CD4-positive, alpha-beta T cell treated with Interleukin-6 at 100 ng/mL for 8 hours (primary cell): ENCODE measurements at regions not wholly inside any gene's neighbourhood (a gene's known extent, or its start where the extent isn't known, plus 50 kb on each side); places are given as distances from the start of the nearest gene placed in this dataset.
"Not testable (repeated sequence)": the region's sequence is repeated elsewhere in the genome, so short reads cannot be mapped to it uniquely, and the experiment has no call there.

Experiments used
- DNase-seq: peaks from one replicate; pipeline ENCODE4 v3.0.0-alpha.2; 2020; ENCODE audit warnings: mixed read lengths, low spot score

GRCh38 chr12:92425165-92425564 lies 277.6 kb upstream of the PLEKHG7 start:
- no peak for DNase-seq

DNA sequence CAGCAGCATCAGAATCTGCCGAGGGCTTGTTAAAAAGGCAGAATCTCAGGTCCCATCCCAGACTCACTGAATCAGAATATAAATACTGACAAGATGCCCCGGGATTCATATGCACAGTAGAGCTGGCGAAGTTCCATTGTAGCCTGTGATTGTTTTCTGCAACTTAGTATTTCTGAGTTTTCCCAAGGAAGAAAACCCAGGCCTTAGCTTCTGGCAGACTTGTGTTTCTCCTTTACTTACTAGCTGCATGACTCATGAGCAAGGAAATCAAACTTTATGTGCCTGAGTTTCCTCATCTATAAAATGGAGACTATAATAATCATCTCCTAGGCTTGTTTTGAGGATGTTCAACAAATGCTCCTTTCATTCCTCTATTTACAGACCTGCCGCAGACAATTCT lies 278.5 kb upstream of the PLEKHG7 start:
- no peak for DNase-seq

GRCh38 chr12:92421701-92422100 lies 276.1 kb upstream of the BTG1 start:
- no peak for DNase-seq

DNA sequence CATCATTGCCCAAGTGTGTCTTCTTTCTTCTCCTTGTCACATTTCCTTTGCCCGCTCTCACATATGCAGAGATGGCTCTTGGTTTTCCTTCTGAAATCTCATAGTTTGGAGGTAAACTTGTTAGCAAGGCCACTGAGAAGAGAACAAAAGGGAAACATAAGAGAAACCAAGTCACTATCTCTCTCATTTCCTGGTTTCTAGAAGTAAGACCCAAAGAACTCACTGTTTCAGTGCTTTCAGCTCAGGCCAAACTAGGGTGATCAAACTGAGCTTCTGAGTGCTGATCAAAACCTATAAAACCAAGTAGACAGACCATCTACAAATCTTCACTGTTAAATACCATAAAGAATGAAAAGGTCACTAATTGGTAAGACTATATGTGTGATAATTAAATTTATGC lies 275.4 kb upstream of the BTG1 start:
- DNase-seq = no peak

GRCh38 chr12:92419201-92419600 lies 273.6 kb upstream of the BTG1 start:
- DNase-seq = no peak

DNA sequence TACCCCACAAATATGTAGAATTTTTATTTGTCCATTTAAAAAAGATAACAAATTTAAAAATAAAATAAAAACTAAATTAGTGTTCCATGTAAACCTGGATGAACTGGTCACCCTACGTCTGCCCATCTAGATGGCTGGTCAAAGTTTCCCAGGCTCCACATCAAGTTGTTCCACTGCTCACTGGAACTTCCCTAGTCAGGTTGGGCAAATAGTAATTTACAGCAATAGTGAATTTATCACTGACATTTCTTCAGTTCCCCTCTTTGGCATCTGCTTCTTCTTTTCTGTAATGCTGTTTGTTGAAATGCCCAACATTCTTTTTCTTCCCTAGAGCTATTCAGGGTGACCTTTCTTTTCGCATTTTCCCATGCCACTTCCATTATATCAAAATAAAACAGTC lies 272.7 kb upstream of the BTG1 start:
- DNase-seq = no peak

DNA sequence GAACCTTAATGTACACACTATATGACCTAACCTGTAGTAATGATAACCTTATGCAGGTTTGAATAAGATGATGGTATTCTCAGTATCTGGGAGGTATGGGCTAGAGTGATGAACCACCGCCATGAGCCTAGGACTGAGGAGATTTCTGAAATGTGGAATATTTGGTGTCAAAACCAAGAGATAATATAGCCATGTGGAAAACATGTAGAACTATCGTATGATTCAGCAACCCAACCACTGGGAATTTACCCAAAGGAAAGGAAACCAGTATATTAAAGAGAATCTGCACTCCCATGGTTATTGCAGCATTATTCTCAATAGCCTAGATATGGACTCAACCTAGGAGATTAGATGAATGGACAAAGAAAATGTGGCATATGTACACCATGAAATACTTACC lies 271.7 kb upstream of the BTG1 start:
- DNase-seq = no peak

- DNase-seq = no peak
These were observed 270.8 kb upstream of the BTG1 start for GRCh38 chr12:92416385-92416812.

GRCh38 chr12:92414170-92415070 lies 268.8 kb upstream of the BTG1 start:
- DNase-seq = no peak

DNA sequence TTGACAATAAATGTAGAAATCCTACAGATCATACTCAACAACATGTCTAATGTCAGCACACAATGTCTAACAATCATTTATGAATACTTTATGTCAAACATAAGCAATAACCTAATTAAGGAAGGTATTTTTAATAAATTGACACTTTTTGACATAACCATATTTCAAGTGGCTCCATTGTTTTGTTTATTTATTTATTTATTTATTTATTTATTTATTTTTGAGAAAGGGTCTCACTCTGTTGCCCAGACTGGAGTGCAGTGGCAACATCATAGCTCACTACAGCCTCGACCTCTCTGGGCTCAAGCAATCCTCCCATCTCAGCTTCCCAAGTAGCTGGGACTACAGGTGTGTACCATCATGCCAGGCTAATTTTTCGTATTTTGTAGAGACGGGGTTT lies 267.6 kb upstream of the BTG1 start:
- no peak for DNase-seq

DNA sequence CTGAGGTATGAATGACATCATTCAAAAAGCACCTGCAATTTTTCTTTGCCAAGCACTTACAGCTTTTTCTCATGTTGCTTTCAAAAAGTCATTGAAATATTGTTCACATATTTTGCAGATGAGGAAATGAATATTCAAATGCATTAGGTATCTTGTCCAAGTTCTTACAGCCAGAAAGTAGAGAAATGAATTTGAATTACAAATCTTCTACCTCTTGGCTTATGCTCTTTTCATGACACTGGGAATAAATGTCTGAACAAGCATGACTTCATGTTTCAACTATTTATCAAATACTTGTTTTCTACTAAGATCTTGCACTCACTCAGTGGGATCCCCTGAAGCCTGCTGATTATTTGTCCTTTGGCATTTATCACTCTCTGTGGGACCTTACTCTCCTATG lies 267.2 kb upstream of the BTG1 start:
- DNase-seq = no peak

- DNase-seq = no peak
These were observed 266.0 kb upstream of the BTG1 start for GRCh38 chr12:92411687-92412086.

DNA sequence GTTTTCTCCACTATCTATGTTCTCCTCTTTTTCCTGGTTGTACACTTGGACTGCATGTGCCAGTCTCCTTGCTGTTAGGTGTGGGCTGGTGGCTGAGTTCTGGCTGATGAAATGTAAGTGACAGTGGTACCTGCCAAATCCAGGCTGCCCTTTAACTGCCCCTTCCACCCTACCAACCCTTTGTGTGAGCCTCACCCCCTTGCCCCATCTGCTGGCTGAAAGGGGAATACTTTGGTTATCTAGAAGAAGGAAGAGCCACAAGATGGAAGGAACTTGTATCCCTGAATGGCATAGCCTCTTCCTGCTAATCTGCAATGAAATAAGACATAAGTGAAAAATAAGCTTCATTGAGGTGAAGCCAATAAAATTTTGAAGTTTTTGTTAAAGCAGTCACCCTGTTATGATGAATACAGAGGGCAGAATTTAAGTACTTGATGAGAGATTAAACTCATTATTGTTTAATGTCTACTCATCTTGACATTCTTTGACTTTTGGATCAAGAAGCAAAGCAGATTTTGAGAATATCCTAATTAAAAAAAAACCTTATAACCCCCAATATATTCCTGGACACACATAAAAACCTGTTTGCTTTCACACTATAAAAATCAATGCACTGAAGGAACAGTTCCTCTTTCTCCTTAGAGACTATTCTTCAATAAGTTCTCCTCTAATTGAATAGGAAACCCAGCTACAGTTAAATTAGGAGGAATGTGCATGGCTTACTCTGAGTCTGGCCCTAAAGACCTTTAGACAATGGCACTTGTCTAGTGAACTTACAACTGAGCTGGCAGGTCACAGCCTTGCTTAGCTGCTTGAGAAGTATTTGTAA lies 262.6 kb upstream of the BTG1 start:
- DNase-seq = peak; percentile 50

- not testable (repeated sequence) for DNase-seq
These were observed 260.9 kb upstream of the BTG1 start for GRCh38 chr12:92406404-92407070.

DNA sequence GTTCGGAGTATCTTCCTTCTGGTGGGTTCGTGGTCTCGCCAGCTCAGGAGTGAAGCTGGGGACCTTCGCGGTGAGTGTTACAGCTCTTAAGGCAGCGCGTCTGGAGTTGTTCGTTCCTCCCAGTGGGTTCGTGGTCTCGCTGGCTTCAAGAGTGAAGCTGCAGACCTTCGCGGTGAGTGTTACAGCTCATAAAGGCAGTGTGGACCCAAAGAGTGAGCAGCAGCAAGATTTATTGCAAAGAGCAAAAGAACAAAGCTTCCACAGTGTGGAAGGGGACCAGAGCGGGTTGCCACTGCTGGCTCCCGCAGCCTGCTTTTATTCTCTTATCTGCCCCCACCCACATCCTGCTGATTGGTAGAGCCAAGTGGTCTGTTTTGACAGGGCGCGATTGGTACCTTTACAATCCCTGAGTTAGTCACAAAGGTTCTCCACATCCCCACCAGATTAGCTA lies 260.2 kb upstream of the BTG1 start:
- DNase-seq = peak; percentile 51

- no peak for DNase-seq
These were observed 259.3 kb upstream of the BTG1 start for GRCh38 chr12:92404921-92405320.

- DNase-seq = no peak
These were observed 258.7 kb upstream of the BTG1 start for GRCh38 chr12:92404259-92404894.

GRCh38 chr12:92403210-92404175 lies 257.8 kb upstream of the BTG1 start:
- DNase-seq = peak; percentile 84

DNA sequence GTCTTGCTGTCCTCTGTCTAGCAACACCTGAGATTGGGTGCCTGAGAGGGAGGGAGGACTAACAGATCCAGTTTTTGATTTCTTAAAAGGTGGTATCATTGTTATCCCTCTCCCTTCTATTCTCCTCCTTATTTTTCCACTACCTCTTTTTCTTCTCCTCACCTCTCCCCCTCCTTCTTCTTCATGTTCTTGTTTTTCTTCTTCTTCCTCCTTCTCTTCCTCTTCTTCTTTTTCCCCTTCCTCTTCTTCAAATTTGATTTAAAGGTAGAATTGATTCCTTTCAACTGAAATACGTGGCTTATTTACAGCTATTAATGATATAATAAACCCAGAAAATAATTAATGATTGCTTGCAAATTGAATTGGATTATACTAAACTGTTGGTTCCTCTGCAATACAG lies 256.8 kb upstream of the BTG1 start:
- no peak for DNase-seq

GRCh38 chr12:92400006-92400405 lies 254.4 kb upstream of the BTG1 start:
- peak; percentile 37 for DNase-seq
